ENCODE measurements at regions not wholly inside any gene's neighbourhood (a gene's known extent, or its start where the extent isn't known, plus 50 kb on each side); places are given as distances from the start of the nearest gene placed in this dataset.

- Histone ChIP-seq H3K4me1 (ENCODE audit: control insufficient read depth in 1 of 2, insufficient read depth in 2 of 2, low read length in 2 of 2) (no peaks in the 10 kb centered on the region), H3K36me3 (ENCODE audit: control insufficient read depth in 1 of 2, insufficient read depth in 2 of 2, low read length in 2 of 2) (no peaks in the 10 kb centered on the region), H3K27me3 (ENCODE audit: low read depth, low read length) (no peaks in the 10 kb centered on the region), H3K27ac (ENCODE audit: low read length) (no peak overlapping the region), H3K9me3 (ENCODE audit: control insufficient read depth in 1 of 2, low read length in 2 of 2) (no peaks in the 10 kb centered on the region), H3K4me3 (ENCODE audit: low read depth in 1 of 2, low read length in 2 of 2) (no peak overlapping the region)
Measured at GRCh38 chr3:73894474-73895213, 269.9 kb upstream of the PDZRN3 start.

GRCh38 chr3:73893089-73893488 lies 268.3 kb upstream of the PDZRN3 start:
- H3K9me3 ChIP-seq (ENCODE audit: control insufficient read depth in 1 of 2, low read length in 2 of 2): no peaks in the 10 kb centered on the region
- no peaks in the 10 kb centered on the region for H3K36me3 ChIP-seq (ENCODE audit: control insufficient read depth in 1 of 2, insufficient read depth in 2 of 2, low read length in 2 of 2)
- no peaks in the 10 kb centered on the region for H3K4me1 ChIP-seq (ENCODE audit: control insufficient read depth in 1 of 2, insufficient read depth in 2 of 2, low read length in 2 of 2)
- H3K27me3 ChIP-seq (ENCODE audit: low read depth, low read length): no peaks in the 10 kb centered on the region
- H3K4me3 ChIP-seq (ENCODE audit: low read depth in 1 of 2, low read length in 2 of 2): no peak overlapping the region
- no peak overlapping the region for H3K27ac ChIP-seq (ENCODE audit: low read length)

- Histone ChIP-seq H3K9me3 (ENCODE audit: control insufficient read depth in 1 of 2, low read length in 2 of 2) (no peaks in the 10 kb centered on the region), H3K4me3 (ENCODE audit: low read depth in 1 of 2, low read length in 2 of 2) (no peak overlapping the region), H3K4me1 (ENCODE audit: control insufficient read depth in 1 of 2, insufficient read depth in 2 of 2, low read length in 2 of 2) (no peaks in the 10 kb centered on the region), H3K36me3 (ENCODE audit: control insufficient read depth in 1 of 2, insufficient read depth in 2 of 2, low read length in 2 of 2) (no peaks in the 10 kb centered on the region), H3K27ac (ENCODE audit: low read length) (no peak overlapping the region), H3K27me3 (ENCODE audit: low read depth, low read length) (no peaks in the 10 kb centered on the region)
Measured at GRCh38 chr3:73885862-73886261, 261.1 kb upstream of the PDZRN3 start.

- no peaks in the 10 kb centered on the region for H3K36me3 ChIP-seq (ENCODE audit: control insufficient read depth in 1 of 2, insufficient read depth in 2 of 2, low read length in 2 of 2)
- no peak overlapping the region for H3K27ac ChIP-seq (ENCODE audit: low read length)
- H3K4me1 ChIP-seq (ENCODE audit: control insufficient read depth in 1 of 2, insufficient read depth in 2 of 2, low read length in 2 of 2): no peaks in the 10 kb centered on the region
- H3K4me3 ChIP-seq (ENCODE audit: low read depth in 1 of 2, low read length in 2 of 2): no peak overlapping the region
- H3K27me3 ChIP-seq (ENCODE audit: low read depth, low read length): no peaks in the 10 kb centered on the region
- no peaks in the 10 kb centered on the region for H3K9me3 ChIP-seq (ENCODE audit: control insufficient read depth in 1 of 2, low read length in 2 of 2)
Measured at GRCh38 chr3:73884361-73884760, 259.6 kb upstream of the PDZRN3 start.

GRCh38 chr3:73883497-73883896 lies 258.8 kb upstream of the PDZRN3 start:
- Histone ChIP-seq H3K4me3 (ENCODE audit: low read depth in 1 of 2, low read length in 2 of 2) (no peak overlapping the region), H3K27ac (ENCODE audit: low read length) (no peak overlapping the region), H3K4me1 (ENCODE audit: control insufficient read depth in 1 of 2, insufficient read depth in 2 of 2, low read length in 2 of 2) (no peaks in the 10 kb centered on the region), H3K9me3 (ENCODE audit: control insufficient read depth in 1 of 2, low read length in 2 of 2) (no peaks in the 10 kb centered on the region), H3K36me3 (ENCODE audit: control insufficient read depth in 1 of 2, insufficient read depth in 2 of 2, low read length in 2 of 2) (no peaks in the 10 kb centered on the region), H3K27me3 (ENCODE audit: low read depth, low read length) (no peaks in the 10 kb centered on the region)

- no peak overlapping the region for H3K27ac ChIP-seq (ENCODE audit: low read length)
- H3K36me3 ChIP-seq (ENCODE audit: control insufficient read depth in 1 of 2, insufficient read depth in 2 of 2, low read length in 2 of 2): no peaks in the 10 kb centered on the region
- H3K9me3 ChIP-seq (ENCODE audit: control insufficient read depth in 1 of 2, low read length in 2 of 2): no peaks in the 10 kb centered on the region
- no peaks in the 10 kb centered on the region for H3K27me3 ChIP-seq (ENCODE audit: low read depth, low read length)
- no peaks in the 10 kb centered on the region for H3K4me1 ChIP-seq (ENCODE audit: control insufficient read depth in 1 of 2, insufficient read depth in 2 of 2, low read length in 2 of 2)
- H3K4me3 ChIP-seq (ENCODE audit: low read depth in 1 of 2, low read length in 2 of 2): no peak overlapping the region
Measured at GRCh38 chr3:73874606-73875369, 250.0 kb upstream of the PDZRN3 start.

- Histone ChIP-seq H3K27me3 (ENCODE audit: low read depth, low read length) (no peaks in the 10 kb centered on the region), H3K27ac (ENCODE audit: low read length) (no peak overlapping the region), H3K36me3 (ENCODE audit: control insufficient read depth in 1 of 2, insufficient read depth in 2 of 2, low read length in 2 of 2) (no peaks in the 10 kb centered on the region), H3K4me1 (ENCODE audit: control insufficient read depth in 1 of 2, insufficient read depth in 2 of 2, low read length in 2 of 2) (no peaks in the 10 kb centered on the region), H3K9me3 (ENCODE audit: control insufficient read depth in 1 of 2, low read length in 2 of 2) (no peaks in the 10 kb centered on the region), H3K4me3 (ENCODE audit: low read depth in 1 of 2, low read length in 2 of 2) (no peak overlapping the region)
Measured at GRCh38 chr3:73874161-73874560, 249.4 kb upstream of the PDZRN3 start.

GRCh38 chr3:73868688-73869315 lies 244.1 kb upstream of the PDZRN3 start:
- Histone ChIP-seq H3K4me3 (ENCODE audit: low read depth in 1 of 2, low read length in 2 of 2) (no peak overlapping the region), H3K9me3 (ENCODE audit: control insufficient read depth in 1 of 2, low read length in 2 of 2) (no peaks in the 10 kb centered on the region), H3K27ac (ENCODE audit: low read length) (no peak overlapping the region), H3K27me3 (ENCODE audit: low read depth, low read length) (no peaks in the 10 kb centered on the region), H3K36me3 (ENCODE audit: control insufficient read depth in 1 of 2, insufficient read depth in 2 of 2, low read length in 2 of 2) (no peaks in the 10 kb centered on the region), H3K4me1 (ENCODE audit: control insufficient read depth in 1 of 2, insufficient read depth in 2 of 2, low read length in 2 of 2) (no peaks in the 10 kb centered on the region)

- Histone ChIP-seq H3K27ac (ENCODE audit: low read length) (no peak overlapping the region), H3K27me3 (ENCODE audit: low read depth, low read length) (no peaks in the 10 kb centered on the region), H3K9me3 (ENCODE audit: control insufficient read depth in 1 of 2, low read length in 2 of 2) (no peaks in the 10 kb centered on the region), H3K36me3 (ENCODE audit: control insufficient read depth in 1 of 2, insufficient read depth in 2 of 2, low read length in 2 of 2) (no peaks in the 10 kb centered on the region), H3K4me1 (ENCODE audit: control insufficient read depth in 1 of 2, insufficient read depth in 2 of 2, low read length in 2 of 2) (no peaks in the 10 kb centered on the region), H3K4me3 (ENCODE audit: low read depth in 1 of 2, low read length in 2 of 2) (no peak overlapping the region)
Measured at GRCh38 chr3:73867524-73867923, 242.8 kb upstream of the PDZRN3 start.

- no peaks in the 10 kb centered on the region for H3K9me3 ChIP-seq (ENCODE audit: control insufficient read depth in 1 of 2, low read length in 2 of 2)
- H3K4me1 ChIP-seq (ENCODE audit: control insufficient read depth in 1 of 2, insufficient read depth in 2 of 2, low read length in 2 of 2): no peaks in the 10 kb centered on the region
- no peak overlapping the region for H3K4me3 ChIP-seq (ENCODE audit: low read depth in 1 of 2, low read length in 2 of 2)
- H3K27me3 ChIP-seq (ENCODE audit: low read depth, low read length): no peaks in the 10 kb centered on the region
- no peaks in the 10 kb centered on the region for H3K36me3 ChIP-seq (ENCODE audit: control insufficient read depth in 1 of 2, insufficient read depth in 2 of 2, low read length in 2 of 2)
- H3K27ac ChIP-seq (ENCODE audit: low read length): no peak overlapping the region
Measured at GRCh38 chr3:73866846-73867245, 242.1 kb upstream of the PDZRN3 start.

- no peaks in the 10 kb centered on the region for H3K27me3 ChIP-seq (ENCODE audit: low read depth, low read length)
- H3K36me3 ChIP-seq (ENCODE audit: control insufficient read depth in 1 of 2, insufficient read depth in 2 of 2, low read length in 2 of 2): no peaks in the 10 kb centered on the region
- no peaks in the 10 kb centered on the region for H3K9me3 ChIP-seq (ENCODE audit: control insufficient read depth in 1 of 2, low read length in 2 of 2)
- H3K4me1 ChIP-seq (ENCODE audit: control insufficient read depth in 1 of 2, insufficient read depth in 2 of 2, low read length in 2 of 2): no peaks in the 10 kb centered on the region
- H3K4me3 ChIP-seq (ENCODE audit: low read depth in 1 of 2, low read length in 2 of 2): no peak overlapping the region
- no peak overlapping the region for H3K27ac ChIP-seq (ENCODE audit: low read length)
Measured at GRCh38 chr3:73863546-73864079, 238.9 kb upstream of the PDZRN3 start.

Measured in muscle layer of duodenum (tissue), 2 donors.